ENCODE measurements at regions not wholly inside any gene's neighbourhood (a gene's known extent, or its start where the extent isn't known, plus 50 kb on each side); places are given as distances from the start of the nearest gene placed in this dataset.

DNA sequence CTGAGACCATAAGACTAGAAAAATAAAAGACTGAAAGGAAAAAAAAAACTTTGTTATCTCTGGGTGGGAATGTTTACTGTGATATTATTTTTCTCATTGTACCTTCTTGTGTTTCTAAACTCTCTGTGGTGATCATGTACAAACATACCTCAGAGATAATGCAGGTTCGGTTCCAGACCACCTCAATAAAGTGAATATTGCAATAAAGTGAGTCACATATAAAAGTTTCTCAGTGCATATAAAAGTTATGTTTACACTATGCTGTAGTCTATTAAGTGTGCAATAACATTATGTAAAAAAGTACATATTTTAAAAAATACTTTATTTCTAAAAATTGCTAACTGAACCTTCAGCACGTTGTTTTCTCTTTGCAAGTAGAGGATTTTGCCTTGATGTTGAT lies 137.5 kb downstream of the CENPF start:
- TF ChIP-seq POLR2A (IDR thresholded peaks at IDR 0.05; ENCODE audit: extremely low read depth, insufficient read length), result no peak
- TF ChIP-seq, protein P1, sequence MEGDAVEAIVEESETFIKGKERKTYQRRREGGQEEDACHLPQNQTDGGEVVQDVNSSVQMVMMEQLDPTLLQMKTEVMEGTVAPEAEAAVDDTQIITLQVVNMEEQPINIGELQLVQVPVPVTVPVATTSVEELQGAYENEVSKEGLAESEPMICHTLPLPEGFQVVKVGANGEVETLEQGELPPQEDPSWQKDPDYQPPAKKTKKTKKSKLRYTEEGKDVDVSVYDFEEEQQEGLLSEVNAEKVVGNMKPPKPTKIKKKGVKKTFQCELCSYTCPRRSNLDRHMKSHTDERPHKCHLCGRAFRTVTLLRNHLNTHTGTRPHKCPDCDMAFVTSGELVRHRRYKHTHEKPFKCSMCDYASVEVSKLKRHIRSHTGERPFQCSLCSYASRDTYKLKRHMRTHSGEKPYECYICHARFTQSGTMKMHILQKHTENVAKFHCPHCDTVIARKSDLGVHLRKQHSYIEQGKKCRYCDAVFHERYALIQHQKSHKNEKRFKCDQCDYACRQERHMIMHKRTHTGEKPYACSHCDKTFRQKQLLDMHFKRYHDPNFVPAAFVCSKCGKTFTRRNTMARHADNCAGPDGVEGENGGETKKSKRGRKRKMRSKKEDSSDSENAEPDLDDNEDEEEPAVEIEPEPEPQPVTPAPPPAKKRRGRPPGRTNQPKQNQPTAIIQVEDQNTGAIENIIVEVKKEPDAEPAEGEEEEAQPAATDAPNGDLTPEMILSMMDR (IDR thresholded peaks at IDR 0.05; ENCODE audit: low read depth, low read length), result no peak
